GM12878 (cell line): ENCODE measurements at regions not wholly inside any gene's neighbourhood (a gene's known extent, or its start where the extent isn't known, plus 50 kb on each side); places are given as distances from the start of the nearest gene placed in this dataset.

ENCODE experiments used
- ATAC-seq: fragments of 200-7000 bp; cut with Tn5 transposase; 3 replicates; pipeline ENCODE4 v1.9.1; 2020; ENCODE audit warnings: mild to moderate bottlenecking, moderate library complexity
- BruUV-seq: library from RNA; stranded (reverse); fragments of 400-500 nt; replicated peaks from 2 replicates; lab custom pipeline; 2021; lab: Mats Ljungman, UMichigan
- CTCF ChIA-PET: fragments of 300-600 bp; sonication (Branson Sonifier 250); formaldehyde crosslinking; extraction: SDS; loops from one replicate; lab custom pipeline; 2021; ENCODE audit warnings: inconsistent platforms; lab: Yijun Ruan, JAX
- POLR2A ChIA-PET: fragments of 350-600 bp; formaldehyde crosslinking; extraction: SDS; loops from one replicate; lab custom pipeline; 2021; ENCODE audit warnings: inconsistent platforms; lab: Charles Lee
- RAD21 ChIA-PET: fragments of 300-600 bp; sonication (Branson Sonifier 250); formaldehyde crosslinking; loops from one replicate; lab custom pipeline; 2023; ENCODE audit warnings: antibody characterized with exemption; ENCODE audit not compliant: unreplicated experiment; lab: Charles Lee
- SMC1A ChIA-PET: fragments of 300-600 bp; sonication (Branson Sonifier 250); formaldehyde crosslinking; loops from one replicate; lab custom pipeline; 2023; ENCODE audit not compliant: unreplicated experiment, uncharacterized antibody; lab: Charles Lee
- DNase-seq: peaks from one replicate; pipeline ENCODE4 v3.0.0-alpha.2; 2011; ENCODE audit warnings: low read depth, low spot score
- FAIRE-seq: peaks from 3 replicates; lab custom pipeline; 2011; peaks lifted over from hg19 to GRCh38; lab: Jason Lieb, UNC
- H2AFZ ChIP-seq: 2 replicates; pipeline ENCODE4 v1.6.0; 2011; ENCODE audit warnings: low read depth, low read length, control low read depth; ENCODE audit not compliant: control insufficient read depth
- H3K27ac ChIP-seq: 2 replicates; pipeline ENCODE4 v1.5.1; 2011; ENCODE audit warnings: control low read depth; ENCODE audit not compliant: control insufficient read depth, insufficient read depth
- H3K27me3 ChIP-seq, 2 experiments: replicated peaks in 1 of 2; 2 replicates each; pipeline versions ENCODE4 v1.6.0 to v1.6.1; 2011; ENCODE audit warnings: low read length in 1 of 2; ENCODE audit not compliant: control insufficient read depth in 2 of 2, insufficient read depth in 2 of 2
- H3K36me3 ChIP-seq, 2 experiments: 2 replicates each; pipeline ENCODE4 v1.5.1; 2011; ENCODE audit warnings: low read length in 1 of 2; ENCODE audit not compliant: control insufficient read depth in 2 of 2, insufficient read depth in 2 of 2
- H3K4me1 ChIP-seq: 2 replicates; pipeline ENCODE4 v1.6.1; 2011; ENCODE audit warnings: mild to moderate bottlenecking, low read length, moderate library complexity, mixed read lengths; ENCODE audit not compliant: control insufficient read depth, insufficient read depth
- H3K4me2 ChIP-seq: 2 replicates; pipeline ENCODE4 v1.6.0; 2011; ENCODE audit warnings: control low read depth; ENCODE audit not compliant: control insufficient read depth, insufficient read depth
- H3K4me3 ChIP-seq: fragments of 200-600 bp; sonication (generic); 2 replicates; pipeline ENCODE4 v1.5.1; 2016
- H3K79me2 ChIP-seq: 2 replicates; pipeline ENCODE4 v1.6.0; 2011; ENCODE audit warnings: low read length; ENCODE audit not compliant: control insufficient read depth, insufficient read depth
- H3K9ac ChIP-seq: 2 replicates; pipeline ENCODE4 v1.8.0; 2011; ENCODE audit warnings: low read length, control low read depth, mixed read lengths; ENCODE audit not compliant: control insufficient read depth, insufficient read depth
- H3K9me3 ChIP-seq: replicated peaks from 3 replicates; pipeline ENCODE4 v1.5.1; 2011; ENCODE audit warnings: mild to moderate bottlenecking, low read length; ENCODE audit not compliant: control insufficient read depth, insufficient read depth
- H4K20me1 ChIP-seq: 2 replicates; pipeline ENCODE4 v1.6.0; 2011; ENCODE audit not compliant: control insufficient read depth, insufficient read depth
- CEBPB ChIP-seq, 2 experiments: fragments of 150-350 bp in 1 of 2; IDR thresholded peaks; 2 replicates each; pipeline ENCODE4 v1.6.1; 2012 to 2014; ENCODE audit warnings: low read depth in 2 of 2, low read length in 2 of 2, borderline replicate concordance in 1 of 2, inconsistent platforms in 1 of 2
- DPF2 ChIP-seq: fragments of 450-650 bp; IDR thresholded peaks from 2 replicates; pipeline ENCODE4 v1.6.1; 2017; ENCODE audit warnings: mild to moderate bottlenecking
- HDGF ChIP-seq: fragments of 450-650 bp; IDR thresholded peaks from 2 replicates; pipeline ENCODE4 v1.6.1; 2016; ENCODE audit warnings: antibody characterized with exemption
- PAX8 ChIP-seq: fragments of 450-650 bp; IDR thresholded peaks from 2 replicates; pipeline ENCODE4 v1.6.1; 2017; ENCODE audit warnings: mild to moderate bottlenecking, moderate library complexity
- RAD51 ChIP-seq: fragments of 450-650 bp; IDR thresholded peaks from 2 replicates; pipeline ENCODE4 v1.6.1; 2016; ENCODE audit warnings: moderate library complexity, mild to moderate bottlenecking, inconsistent platforms
- RCOR1 ChIP-seq: conservative IDR thresholded peaks from 2 replicates; pipeline ENCODE4 v1.6.1; 2012; ENCODE audit warnings: low read depth, low read length, improper control_type of control experiment
- SMARCA5 ChIP-seq: fragments of 450-650 bp; IDR thresholded peaks from 2 replicates; pipeline ENCODE4 v1.6.1; 2017; ENCODE audit warnings: mild to moderate bottlenecking
- STAT3 ChIP-seq: IDR thresholded peaks from 2 replicates; pipeline ENCODE4 v1.6.1; 2011; ENCODE audit warnings: low read depth, low read length, improper control_type of control experiment
- TARDBP ChIP-seq: IDR thresholded peaks from 2 replicates; pipeline ENCODE4 v1.6.1; 2016; ENCODE audit warnings: borderline replicate concordance
- ZZZ3 ChIP-seq: IDR thresholded peaks from 2 replicates; pipeline ENCODE4 v1.6.1; 2011; ENCODE audit warnings: low read depth; ENCODE audit not compliant: control insufficient read depth, insufficient read length
- WGBS: methylation state at CpG from one replicate; pipeline ENCODE4 v1.1.6; 2016; ENCODE audit warnings: low lambda C conversion rate; ENCODE audit not compliant: insufficient replicate concordance, insufficient coverage; ENCODE audit errors: missing lambda C conversion rate; 5-methylcytosine and 5-hydroxymethylcytosine counted together
- in situ Hi-C: fragments of 300-500 bp; cut with MboI; formaldehyde crosslinking; loops from 9 replicates; pipeline ENCODE4 v1.14.3; 2018; ENCODE audit warnings: mixed read lengths
- intact Hi-C: fragments of 100-400 bp; cut with micrococcal nuclease; formaldehyde crosslinking; loops from one replicate; pipeline ENCODE4 v1.14.2; 2022; ENCODE audit not compliant: unreplicated experiment
- TF ChIP-seq, protein P1 (sequence below): fragments of 150-350 bp; IDR thresholded peaks from 2 replicates; pipeline ENCODE4 v1.6.1; 2016; ENCODE audit warnings: low read depth, low read length
- TF ChIP-seq, protein P2 (sequence below): fragments of 450-650 bp; IDR thresholded peaks from 2 replicates; pipeline ENCODE4 v1.6.1; 2017; ENCODE audit warnings: mild to moderate bottlenecking, moderate library complexity

- TF ChIP-seq DPF2 = no peak
- TF ChIP-seq, all 136 proteins: peak for 0
Observed at GRCh38 chr1:78348496-78349284, 142.1 kb upstream of the PTGFR start (continued).

- RAD21 ChIA-PET = no interaction called here
- FAIRE-seq (no peak), ATAC-seq (no peak), DNase-seq (no peak)
- H3K27ac ChIP-seq = no peak overlapping the region
- H3K9me3 ChIP-seq = no peaks in the 10 kb centered on the region
- no peaks in the 10 kb centered on the region for H3K4me1 ChIP-seq
- H4K20me1 ChIP-seq = no peaks in the 10 kb centered on the region
- intact Hi-C loops (no loop called here), in situ Hi-C loops (no loop called here)
- POLR2A ChIA-PET = no interaction called here
- 3% methylated on average over 2 of the region's 2 CpGs for WGBS
- no peaks in the 10 kb centered on the region for H3K36me3 ChIP-seq
- H3K9ac ChIP-seq = no peak overlapping the region
- H3K4me2 ChIP-seq = no peak overlapping the region
- CTCF ChIA-PET = no interaction called here
- no peaks in the 10 kb centered on the region for H3K27me3 ChIP-seq
- no TSS peak for BruUV-seq
- H2AFZ ChIP-seq = no peak overlapping the region
- SMC1A ChIA-PET = no interaction called here
- H3K4me3 ChIP-seq = no peak overlapping the region
- no peaks in the 10 kb centered on the region for H3K79me2 ChIP-seq
- no peak for TF ChIP-seq SMARCA5
- no peak for TF ChIP-seq CEBPB (IDR thresholded peaks at IDR 0.05; ENCODE audit: borderline replicate concordance in 1 of 2, low read depth in 2 of 2, low read length in 2 of 2)
- TF ChIP-seq PAX8 = no peak
- TF ChIP-seq RAD51 = no peak
- no peak for TF ChIP-seq STAT3
- no peak for TF ChIP-seq HDGF
- no peak for TF ChIP-seq RCOR1
- no peak for TF ChIP-seq TARDBP
- TF ChIP-seq, protein P1, sequence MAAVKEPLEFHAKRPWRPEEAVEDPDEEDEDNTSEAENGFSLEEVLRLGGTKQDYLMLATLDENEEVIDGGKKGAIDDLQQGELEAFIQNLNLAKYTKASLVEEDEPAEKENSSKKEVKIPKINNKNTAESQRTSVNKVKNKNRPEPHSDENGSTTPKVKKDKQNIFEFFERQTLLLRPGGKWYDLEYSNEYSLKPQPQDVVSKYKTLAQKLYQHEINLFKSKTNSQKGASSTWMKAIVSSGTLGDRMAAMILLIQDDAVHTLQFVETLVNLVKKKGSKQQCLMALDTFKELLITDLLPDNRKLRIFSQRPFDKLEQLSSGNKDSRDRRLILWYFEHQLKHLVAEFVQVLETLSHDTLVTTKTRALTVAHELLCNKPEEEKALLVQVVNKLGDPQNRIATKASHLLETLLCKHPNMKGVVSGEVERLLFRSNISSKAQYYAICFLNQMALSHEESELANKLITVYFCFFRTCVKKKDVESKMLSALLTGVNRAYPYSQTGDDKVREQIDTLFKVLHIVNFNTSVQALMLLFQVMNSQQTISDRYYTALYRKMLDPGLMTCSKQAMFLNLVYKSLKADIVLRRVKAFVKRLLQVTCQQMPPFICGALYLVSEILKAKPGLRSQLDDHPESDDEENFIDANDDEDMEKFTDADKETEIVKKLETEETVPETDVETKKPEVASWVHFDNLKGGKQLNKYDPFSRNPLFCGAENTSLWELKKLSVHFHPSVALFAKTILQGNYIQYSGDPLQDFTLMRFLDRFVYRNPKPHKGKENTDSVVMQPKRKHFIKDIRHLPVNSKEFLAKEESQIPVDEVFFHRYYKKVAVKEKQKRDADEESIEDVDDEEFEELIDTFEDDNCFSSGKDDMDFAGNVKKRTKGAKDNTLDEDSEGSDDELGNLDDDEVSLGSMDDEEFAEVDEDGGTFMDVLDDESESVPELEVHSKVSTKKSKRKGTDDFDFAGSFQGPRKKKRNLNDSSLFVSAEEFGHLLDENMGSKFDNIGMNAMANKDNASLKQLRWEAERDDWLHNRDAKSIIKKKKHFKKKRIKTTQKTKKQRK = no peak
- TF ChIP-seq ZZZ3 = no peak
- TF ChIP-seq, protein P2, sequence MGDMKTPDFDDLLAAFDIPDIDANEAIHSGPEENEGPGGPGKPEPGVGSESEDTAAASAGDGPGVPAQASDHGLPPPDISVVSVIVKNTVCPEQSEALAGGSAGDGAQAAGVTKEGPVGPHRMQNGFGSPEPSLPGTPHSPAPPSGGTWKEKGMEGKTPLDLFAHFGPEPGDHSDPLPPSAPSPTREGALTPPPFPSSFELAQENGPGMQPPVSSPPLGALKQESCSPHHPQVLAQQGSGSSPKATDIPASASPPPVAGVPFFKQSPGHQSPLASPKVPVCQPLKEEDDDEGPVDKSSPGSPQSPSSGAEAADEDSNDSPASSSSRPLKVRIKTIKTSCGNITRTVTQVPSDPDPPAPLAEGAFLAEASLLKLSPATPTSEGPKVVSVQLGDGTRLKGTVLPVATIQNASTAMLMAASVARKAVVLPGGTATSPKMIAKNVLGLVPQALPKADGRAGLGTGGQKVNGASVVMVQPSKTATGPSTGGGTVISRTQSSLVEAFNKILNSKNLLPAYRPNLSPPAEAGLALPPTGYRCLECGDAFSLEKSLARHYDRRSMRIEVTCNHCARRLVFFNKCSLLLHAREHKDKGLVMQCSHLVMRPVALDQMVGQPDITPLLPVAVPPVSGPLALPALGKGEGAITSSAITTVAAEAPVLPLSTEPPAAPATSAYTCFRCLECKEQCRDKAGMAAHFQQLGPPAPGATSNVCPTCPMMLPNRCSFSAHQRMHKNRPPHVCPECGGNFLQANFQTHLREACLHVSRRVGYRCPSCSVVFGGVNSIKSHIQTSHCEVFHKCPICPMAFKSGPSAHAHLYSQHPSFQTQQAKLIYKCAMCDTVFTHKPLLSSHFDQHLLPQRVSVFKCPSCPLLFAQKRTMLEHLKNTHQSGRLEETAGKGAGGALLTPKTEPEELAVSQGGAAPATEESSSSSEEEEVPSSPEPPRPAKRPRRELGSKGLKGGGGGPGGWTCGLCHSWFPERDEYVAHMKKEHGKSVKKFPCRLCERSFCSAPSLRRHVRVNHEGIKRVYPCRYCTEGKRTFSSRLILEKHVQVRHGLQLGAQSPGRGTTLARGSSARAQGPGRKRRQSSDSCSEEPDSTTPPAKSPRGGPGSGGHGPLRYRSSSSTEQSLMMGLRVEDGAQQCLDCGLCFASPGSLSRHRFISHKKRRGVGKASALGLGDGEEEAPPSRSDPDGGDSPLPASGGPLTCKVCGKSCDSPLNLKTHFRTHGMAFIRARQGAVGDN = no peak
Observed at GRCh38 chr1:78351551-78352216, 139.1 kb upstream of the PTGFR start.
